GM18867 (cell line): ENCODE measurements at regions not wholly inside any gene's neighbourhood (a gene's known extent, or its start where the extent isn't known, plus 50 kb on each side); places are given as distances from the start of the nearest gene placed in this dataset.
"Not testable (repeated sequence)": the region's sequence is repeated elsewhere in the genome, so short reads cannot be mapped to it uniquely, and the experiment has no call there.

ENCODE experiments used
- ATAC-seq: cut with Tn5 transposase; IDR thresholded peaks from one replicate; pipeline ENCODE4 v1.9.1; 2021; ENCODE audit warnings: mild to moderate bottlenecking, moderate library complexity; ENCODE audit not compliant: unreplicated experiment

DNA sequence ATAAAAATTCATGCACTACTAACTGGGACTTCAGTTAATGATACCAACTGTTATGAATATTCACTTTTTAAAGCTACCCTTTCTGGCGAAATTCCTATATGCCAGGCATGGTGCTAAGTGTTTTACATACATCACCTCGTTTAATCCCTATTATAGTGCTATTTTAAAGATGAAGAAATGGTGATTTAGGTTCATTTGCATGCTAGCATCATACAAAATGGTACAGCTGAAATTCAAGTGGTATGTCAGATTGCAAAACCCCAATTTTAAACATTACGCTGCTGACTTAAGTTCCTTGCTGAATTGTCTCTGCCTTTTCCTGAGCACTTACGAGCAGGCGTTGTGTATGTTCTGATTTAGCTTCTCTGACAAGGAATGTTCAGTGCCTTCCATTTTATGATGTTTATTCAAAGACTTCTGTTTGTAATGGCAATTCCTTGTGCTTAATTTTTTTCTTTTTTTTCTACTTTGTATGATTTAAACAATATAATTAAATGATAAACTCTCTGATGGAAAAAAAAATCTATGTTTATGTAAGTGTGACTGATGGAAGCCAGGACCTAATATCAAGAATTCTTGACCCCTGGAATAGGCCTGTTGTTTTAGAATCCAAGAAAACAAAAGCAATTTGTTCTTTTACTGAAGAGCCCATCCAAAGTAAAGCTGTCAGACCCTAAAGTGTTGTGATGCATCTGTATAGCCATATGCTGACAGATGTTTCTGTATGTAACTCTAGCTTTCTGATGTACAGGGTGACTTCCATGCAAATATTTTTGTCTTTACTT, 148.1 kb downstream of the PCDH7 start:
- no peak for ATAC-seq

DNA sequence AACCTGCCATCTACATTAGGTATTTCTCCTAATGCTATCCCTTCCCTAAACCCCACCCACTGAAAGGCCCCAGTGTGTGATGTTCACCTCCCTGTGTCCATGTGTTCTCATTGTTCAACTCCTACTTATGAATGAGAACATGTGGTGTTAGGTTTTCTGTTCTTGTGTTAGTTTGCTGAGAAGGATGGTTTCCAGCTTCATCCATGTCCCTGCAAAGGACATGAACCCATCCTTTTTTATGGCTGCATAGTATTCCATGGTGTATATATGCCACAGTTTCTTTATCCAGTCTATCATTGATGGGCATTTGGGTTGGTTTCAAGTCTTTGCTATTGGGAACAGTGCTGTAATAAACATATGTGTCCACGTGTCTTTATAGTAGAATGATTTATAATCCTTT, 149.2 kb downstream of the PCDH7 start:
- ATAC-seq = not testable (repeated sequence)

DNA sequence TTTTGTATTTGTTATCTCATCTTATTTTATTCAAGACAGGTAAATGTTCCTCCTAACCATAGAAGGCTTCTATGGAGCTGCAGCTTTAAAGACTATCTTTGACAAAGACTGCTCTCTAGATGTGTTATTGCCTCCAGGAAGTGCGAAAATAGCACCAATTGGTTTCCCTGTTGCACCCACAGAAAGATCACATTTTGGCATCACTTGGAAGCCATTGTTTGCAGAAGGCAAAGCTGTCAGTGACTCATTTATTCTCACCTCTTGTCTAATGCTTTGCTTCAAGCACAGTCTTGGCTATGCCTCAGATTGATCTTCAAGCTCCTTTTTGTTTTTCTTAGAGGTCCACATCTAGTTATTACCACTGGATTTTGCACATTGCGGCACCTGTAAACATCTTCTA, 150.3 kb downstream of the PCDH7 start:
- ATAC-seq = no peak

- no peak for ATAC-seq
Observed at GRCh38 chr4:30875658-30876269, 155.6 kb downstream of the PCDH7 start.

DNA sequence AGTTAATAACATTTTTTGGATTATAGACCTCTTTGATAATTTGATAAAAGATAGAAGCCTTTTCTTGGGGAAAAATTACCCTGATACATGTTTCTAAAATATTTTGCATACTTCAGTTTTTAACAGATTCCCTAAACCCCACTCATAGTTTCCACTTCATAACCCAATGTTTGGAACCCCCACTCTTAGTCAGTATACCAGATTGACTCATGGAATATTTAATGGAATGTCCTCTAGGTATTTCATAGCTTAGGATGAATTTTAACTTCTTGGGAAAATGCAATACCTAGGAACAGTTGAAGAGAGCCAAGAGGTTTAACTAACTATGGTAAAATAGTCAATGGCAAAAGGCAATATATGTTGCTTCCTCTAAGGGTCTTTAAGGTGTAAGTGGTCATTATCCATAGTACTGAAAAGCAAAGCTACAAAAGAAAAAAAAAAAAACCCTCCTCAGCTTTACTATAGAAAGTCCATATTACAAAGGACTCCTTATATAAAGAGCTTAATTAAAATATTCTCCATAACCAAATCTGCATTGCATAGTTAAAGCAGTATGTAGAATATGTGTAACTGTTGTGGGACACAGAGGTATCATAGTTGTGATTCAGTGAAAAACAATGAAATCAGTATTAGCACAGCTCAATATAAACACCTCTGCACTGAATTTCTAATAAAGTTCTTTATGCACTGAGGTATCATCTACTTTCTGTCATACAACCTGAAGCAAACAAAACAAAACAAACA, 159.9 kb downstream of the PCDH7 start:
- no peak for ATAC-seq

- no peak for ATAC-seq
Observed at GRCh38 chr4:30881985-30882384, 161.8 kb downstream of the PCDH7 start.

GRCh38 chr4:30882443-30882842, 162.3 kb downstream of the PCDH7 start:
- ATAC-seq = no peak

- ATAC-seq = no peak
Observed at GRCh38 chr4:30882995-30883675, 163.0 kb downstream of the PCDH7 start.

DNA sequence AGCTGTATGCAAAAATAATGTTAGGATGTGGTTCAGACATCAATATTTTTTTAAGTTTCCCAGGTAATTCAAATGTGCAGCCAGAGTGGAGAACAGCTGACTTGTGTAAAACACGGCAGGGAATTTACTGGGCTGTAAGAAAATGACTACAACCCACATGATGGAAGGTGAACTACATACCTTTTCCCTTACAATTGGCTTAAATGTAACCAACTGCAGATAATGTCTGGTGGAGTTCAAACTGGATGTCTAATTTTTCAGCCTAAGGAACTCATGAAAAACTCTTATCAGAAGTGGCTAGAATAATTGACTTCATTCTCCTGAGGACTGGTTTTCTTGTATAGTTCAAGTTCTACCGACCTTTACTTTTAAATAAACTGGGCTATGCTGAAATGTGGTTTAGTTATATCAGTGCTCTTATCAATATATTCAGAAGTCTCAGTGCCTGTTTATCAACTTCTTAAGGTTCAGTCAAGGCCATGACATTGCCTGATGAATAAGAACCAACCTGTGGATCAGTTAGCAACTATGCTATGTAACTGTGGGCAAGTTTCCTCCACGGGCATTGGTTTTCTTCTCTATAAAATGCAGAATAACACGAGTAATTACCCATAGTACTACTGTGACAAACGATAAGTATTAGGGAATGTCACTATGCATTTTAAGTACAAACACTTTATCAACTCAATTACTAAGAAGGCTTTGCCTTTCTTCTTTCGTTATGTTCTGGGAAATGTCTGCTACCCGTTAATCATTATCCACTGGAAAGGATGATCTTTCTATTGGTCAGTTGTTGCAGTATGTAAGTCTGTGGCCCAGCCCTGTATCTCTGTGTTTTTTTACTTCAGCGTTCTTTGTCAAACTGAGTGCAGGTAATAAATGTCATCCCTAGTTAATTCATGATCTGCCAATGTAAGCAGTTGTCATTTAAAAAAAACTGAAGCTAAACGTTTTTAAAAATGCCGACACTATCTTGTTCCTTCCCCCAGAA, 181.6 kb downstream of the PCDH7 start:
- no peak for ATAC-seq

DNA sequence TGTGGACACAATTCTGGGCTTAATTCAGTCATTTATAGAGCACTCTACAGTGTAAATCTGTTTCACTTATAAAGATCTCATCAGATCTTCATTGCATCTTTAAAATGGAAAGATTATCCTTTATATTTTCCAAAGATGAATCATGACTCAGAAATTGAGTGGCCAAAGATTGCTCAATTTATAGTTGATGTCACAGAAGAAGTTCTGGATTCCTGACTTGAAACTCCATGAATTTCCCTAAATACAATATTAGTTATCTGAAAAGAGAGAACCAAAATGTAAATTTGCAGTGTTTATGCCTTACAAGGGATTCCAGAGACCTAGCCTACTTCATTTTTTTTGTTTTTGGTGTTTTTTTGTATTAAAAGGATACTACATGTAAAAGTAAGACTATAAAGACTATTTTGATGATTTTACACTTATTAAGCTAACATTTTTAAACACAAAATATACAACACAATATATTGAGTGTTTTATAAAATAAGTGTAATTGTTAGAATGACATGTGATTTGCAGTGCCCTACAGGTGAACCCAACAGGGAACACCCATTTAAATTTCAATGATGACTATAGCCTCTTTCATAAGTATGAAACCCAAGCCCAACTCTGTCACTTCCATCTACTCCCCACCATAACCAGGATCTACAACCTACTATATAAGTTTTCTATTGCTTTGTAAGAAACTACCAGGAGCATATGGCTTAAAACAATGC, 183.5 kb downstream of the PCDH7 start:
- no peak for ATAC-seq

GRCh38 chr4:30904215-30904555, 184.0 kb downstream of the PCDH7 start:
- no peak for ATAC-seq

DNA sequence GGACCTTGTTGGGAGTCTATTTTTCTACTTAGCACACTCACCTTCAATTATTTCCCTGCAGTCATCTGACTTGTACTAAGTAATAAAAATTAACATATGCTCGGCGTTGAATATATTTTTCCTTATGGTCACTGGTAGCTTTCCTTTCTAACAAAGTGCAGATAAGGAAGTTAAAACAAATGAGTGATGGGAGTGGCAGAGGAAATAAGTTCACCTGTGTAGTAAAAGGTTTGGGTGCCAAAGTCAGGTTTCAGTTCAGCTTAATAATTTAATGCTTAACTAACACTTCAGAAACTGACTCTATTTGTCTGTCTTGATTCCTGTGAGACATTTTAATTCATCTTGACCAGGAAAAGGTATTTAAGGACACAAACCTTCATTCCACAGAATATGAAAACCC, 184.4 kb downstream of the PCDH7 start:
- no peak for ATAC-seq

DNA sequence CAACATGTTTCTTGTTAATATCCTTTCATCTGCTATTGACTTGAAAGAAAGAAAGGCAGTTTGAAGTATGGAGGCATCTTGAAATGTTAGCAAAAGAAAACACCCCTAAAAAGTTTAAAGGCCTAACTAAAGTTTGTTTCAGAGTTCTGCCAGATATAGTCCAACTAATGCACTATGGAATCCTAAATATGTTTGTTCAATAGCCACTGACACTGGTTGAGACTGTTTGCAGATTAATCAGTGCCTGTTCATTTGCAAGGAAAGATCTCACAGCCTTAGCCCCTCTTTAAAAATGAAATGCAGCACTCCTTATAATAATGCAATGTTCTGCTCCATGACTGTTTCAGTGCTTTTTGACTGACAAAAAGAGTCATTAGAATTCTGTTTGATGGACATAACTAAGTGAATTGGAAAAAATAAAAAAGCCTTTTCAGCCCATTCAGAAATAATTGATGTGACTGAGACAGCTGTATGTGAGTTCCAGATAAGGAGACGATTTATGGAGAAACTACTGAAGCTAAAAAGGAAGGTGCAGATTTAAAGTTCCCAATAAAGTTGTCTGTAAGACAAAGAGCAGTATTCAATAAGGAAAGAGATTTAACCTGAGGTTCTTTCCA, 192.0 kb downstream of the PCDH7 start:
- ATAC-seq = no peak

GRCh38 chr4:30916337-30917274, 196.4 kb downstream of the PCDH7 start:
- ATAC-seq = no peak

GRCh38 chr4:30917946-30918345, 197.8 kb downstream of the PCDH7 start:
- ATAC-seq = no peak

GRCh38 chr4:30919458-30919857, 199.3 kb downstream of the PCDH7 start:
- no peak for ATAC-seq

DNA sequence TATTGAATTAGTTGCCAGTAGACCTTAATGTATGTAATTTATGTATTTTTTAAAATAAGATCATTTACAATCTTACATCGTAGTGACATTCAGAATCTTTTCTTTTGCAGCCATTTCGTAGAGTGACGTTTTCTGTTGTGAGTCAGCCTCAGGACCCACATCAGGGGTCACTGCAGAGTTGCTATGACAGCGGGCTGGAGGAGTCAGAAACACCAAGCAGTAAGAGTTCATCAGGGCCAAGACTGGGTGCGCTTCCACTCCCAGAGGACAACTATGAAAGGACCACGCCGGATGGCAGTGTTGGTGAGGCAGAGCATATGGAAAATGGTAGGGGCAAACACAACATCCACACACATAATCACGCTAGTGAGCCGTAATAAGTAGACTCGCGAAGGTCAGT, 199.9 kb downstream of the PCDH7 start:
- no peak for ATAC-seq

DNA sequence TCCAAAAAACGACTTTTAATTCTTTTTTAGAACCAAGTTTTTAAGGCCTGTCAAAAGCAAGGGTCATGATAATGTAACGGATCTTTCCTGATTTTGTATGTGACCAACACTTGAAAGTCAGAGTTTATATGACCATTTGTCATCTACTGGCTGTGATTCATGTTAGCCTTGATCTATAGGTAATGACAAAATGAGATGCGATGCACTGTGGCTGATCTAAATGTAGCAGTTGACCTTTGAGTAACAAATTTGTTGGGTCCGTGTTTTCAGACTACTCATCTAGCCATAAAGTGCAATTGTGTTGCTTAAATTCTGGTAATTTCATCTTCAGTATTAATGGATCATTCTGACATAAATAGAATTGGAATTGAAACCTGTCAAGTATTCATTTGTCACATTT, 202.5 kb downstream of the PCDH7 start:
- no peak for ATAC-seq
